Skeletal muscle tissue (tissue), 3 donors: ENCODE measurements at regions not wholly inside any gene's neighbourhood (a gene's known extent, or its start where the extent isn't known, plus 50 kb on each side); places are given as distances from the start of the nearest gene placed in this dataset.
"Not testable (repeated sequence)": the region's sequence is repeated elsewhere in the genome, so short reads cannot be mapped to it uniquely, and the experiment has no call there.

Experiments used
- H3K27ac ChIP-seq: one replicate; pipeline ENCODE4 v1.7.0; 2013; ENCODE audit warnings: mild to moderate bottlenecking, low read depth, low read length, inconsistent platforms
- H3K27me3 ChIP-seq, 3 donors: one replicate each; pipeline ENCODE4 v1.7.0; 2013; ENCODE audit warnings: low read length in 3 of 3; ENCODE audit not compliant: control insufficient read depth in 3 of 3, insufficient read depth in 3 of 3
- H3K36me3 ChIP-seq, 3 donors: one replicate each; pipeline ENCODE4 v1.7.0; 2013; ENCODE audit warnings: low read length in 3 of 3; ENCODE audit not compliant: control insufficient read depth in 3 of 3, insufficient read depth in 3 of 3
- H3K4me1 ChIP-seq, 3 donors: one replicate each; pipeline ENCODE4 v1.7.0; 2013; ENCODE audit warnings: low read length in 3 of 3, mild to moderate bottlenecking in 3 of 3; ENCODE audit not compliant: control insufficient read depth in 3 of 3, insufficient read depth in 3 of 3
- H3K4me3 ChIP-seq, 3 donors: one replicate each; pipeline ENCODE4 v1.7.0; 2013; ENCODE audit warnings: low read length in 3 of 3
- H3K9ac ChIP-seq, 3 donors: one replicate each; pipeline ENCODE4 v1.7.0; 2013; ENCODE audit warnings: low read length in 3 of 3, mild to moderate bottlenecking in 3 of 3, moderate library complexity in 2 of 3, low read depth in 1 of 3
- H3K9me3 ChIP-seq, 3 donors: one replicate each; pipeline ENCODE4 v1.7.0; 2013; ENCODE audit warnings: low read length in 3 of 3; ENCODE audit not compliant: control insufficient read depth in 3 of 3
- donor health status: Osteomylitis.

DNA sequence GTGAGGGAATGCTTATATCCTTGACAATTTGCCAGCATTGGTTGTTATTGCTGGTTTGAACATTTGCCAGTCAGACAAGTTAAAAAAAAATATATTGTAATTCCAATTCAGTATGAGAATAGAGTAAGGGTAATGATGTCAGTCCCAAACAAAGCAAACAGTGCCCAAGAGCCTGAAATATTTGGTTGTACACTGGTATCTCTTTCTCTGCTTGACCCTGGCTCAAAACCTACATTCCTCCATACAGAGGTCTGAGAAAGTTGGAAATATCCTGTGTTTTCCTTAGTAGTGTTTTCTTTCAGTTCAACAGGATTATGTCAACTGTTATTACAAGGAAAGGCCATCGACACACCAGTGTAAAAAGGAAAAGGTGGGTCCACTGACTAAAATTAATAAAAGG, 145.6 kb downstream of the MRPL39 start:
- H3K4me3 ChIP-seq: no peak overlapping the region
- no peaks in the 10 kb centered on the region for H3K9me3 ChIP-seq
- no peak overlapping the region for H3K27ac ChIP-seq
- no peaks in the 10 kb centered on the region for H3K36me3 ChIP-seq
- no peaks in the 10 kb centered on the region for H3K4me1 ChIP-seq
- no peaks in the 10 kb centered on the region for H3K27me3 ChIP-seq
- H3K9ac ChIP-seq: no peak overlapping the region

- Histone ChIP-seq H3K4me1 (no peaks in the 10 kb centered on the region), H3K27ac (no peak overlapping the region), H3K27me3 (no peaks in the 10 kb centered on the region), H3K36me3 (no peaks in the 10 kb centered on the region), H3K9me3 (no peaks in the 10 kb centered on the region), H3K9ac (no peak overlapping the region), H3K4me3 (no peak overlapping the region)
Measured at GRCh38 chr21:25459993-25460392, 147.3 kb downstream of the MRPL39 start.

DNA sequence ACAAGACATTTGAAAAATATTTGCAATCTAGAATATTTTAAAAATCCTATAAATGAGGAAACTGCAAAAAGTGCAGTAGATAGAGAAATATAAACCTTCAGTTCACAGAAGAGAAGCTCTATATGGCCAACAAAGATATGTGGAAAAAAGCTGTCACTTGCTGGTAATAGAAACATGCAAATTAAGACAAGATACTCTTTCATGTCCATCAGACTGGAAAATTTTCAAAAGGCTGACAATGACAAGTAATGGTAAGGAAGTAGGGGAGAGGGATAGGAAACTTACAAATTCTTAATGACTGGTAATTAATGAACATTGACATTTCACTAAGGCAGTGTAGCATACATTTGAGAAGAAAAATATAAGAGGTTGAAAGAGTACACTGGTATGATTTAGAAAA, 147.9 kb downstream of the MRPL39 start:
- Histone ChIP-seq H3K27ac (no peak overlapping the region), H3K4me3 (no peak overlapping the region), H3K9me3 (no peaks in the 10 kb centered on the region), H3K4me1 (no peaks in the 10 kb centered on the region), H3K27me3 (no peaks in the 10 kb centered on the region), H3K36me3 (no peaks in the 10 kb centered on the region), H3K9ac (no peak overlapping the region)

- no peak overlapping the region for H3K4me3 ChIP-seq
- no peak overlapping the region for H3K9ac ChIP-seq
- H3K27me3 ChIP-seq: no peaks in the 10 kb centered on the region
- no peaks in the 10 kb centered on the region for H3K36me3 ChIP-seq
- no peaks in the 10 kb centered on the region for H3K4me1 ChIP-seq
- H3K9me3 ChIP-seq: no peaks in the 10 kb centered on the region
- no peak overlapping the region for H3K27ac ChIP-seq
Measured at GRCh38 chr21:25458484-25458883, 148.8 kb downstream of the MRPL39 start.

GRCh38 chr21:25457946-25458345, 149.3 kb downstream of the MRPL39 start:
- Histone ChIP-seq H3K9me3 (no peaks in the 10 kb centered on the region), H3K4me3 (no peak overlapping the region), H3K36me3 (no peaks in the 10 kb centered on the region), H3K27ac (no peak overlapping the region), H3K9ac (no peak overlapping the region), H3K27me3 (no peaks in the 10 kb centered on the region), H3K4me1 (no peaks in the 10 kb centered on the region)

DNA sequence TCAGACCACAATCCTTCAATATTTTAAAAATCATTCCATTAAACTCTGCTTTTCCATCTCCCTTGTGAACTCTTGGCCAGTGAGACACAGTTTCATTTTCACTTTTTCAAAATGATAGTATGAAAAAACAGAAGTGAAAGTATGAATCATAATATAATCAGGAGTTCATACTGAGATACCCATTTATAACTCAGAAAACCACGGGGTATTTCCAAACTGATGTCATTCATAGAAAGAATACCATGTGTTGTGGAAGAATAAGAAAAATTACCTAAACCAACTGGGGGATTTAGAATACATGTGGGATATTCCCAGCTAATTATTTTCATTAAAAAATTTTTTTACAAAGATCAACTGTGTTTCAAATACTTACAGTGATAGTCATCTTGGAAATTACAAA, 149.9 kb downstream of the MRPL39 start:
- Histone ChIP-seq H3K4me3 (no peak overlapping the region), H3K9me3 (no peaks in the 10 kb centered on the region), H3K9ac (no peak overlapping the region), H3K27ac (no peak overlapping the region), H3K36me3 (no peaks in the 10 kb centered on the region), H3K27me3 (no peaks in the 10 kb centered on the region), H3K4me1 (no peaks in the 10 kb centered on the region)

DNA sequence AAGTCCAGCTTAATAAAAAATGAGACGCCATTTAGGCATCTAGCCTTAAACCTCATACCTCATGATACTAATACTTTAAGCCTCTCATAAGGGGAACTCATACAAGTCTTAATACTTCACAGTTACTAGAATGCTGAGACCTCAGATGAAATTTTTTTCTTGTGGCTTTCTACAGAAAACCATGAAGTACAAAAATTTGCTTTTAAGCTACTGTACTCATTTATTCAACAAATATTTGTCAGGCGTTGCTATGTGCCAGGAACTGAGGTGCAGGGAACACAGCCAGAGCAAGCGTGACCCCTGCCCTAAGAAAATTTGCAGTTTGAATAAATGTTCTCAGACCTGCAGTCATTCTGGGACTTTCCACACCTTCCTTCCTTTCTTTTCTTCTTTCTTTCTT, 150.6 kb downstream of the MRPL39 start:
- no peaks in the 10 kb centered on the region for H3K9me3 ChIP-seq
- H3K36me3 ChIP-seq: no peaks in the 10 kb centered on the region
- no peak overlapping the region for H3K27ac ChIP-seq
- no peaks in the 10 kb centered on the region for H3K4me1 ChIP-seq
- no peak overlapping the region for H3K9ac ChIP-seq
- H3K4me3 ChIP-seq: no peak overlapping the region
- no peaks in the 10 kb centered on the region for H3K27me3 ChIP-seq

DNA sequence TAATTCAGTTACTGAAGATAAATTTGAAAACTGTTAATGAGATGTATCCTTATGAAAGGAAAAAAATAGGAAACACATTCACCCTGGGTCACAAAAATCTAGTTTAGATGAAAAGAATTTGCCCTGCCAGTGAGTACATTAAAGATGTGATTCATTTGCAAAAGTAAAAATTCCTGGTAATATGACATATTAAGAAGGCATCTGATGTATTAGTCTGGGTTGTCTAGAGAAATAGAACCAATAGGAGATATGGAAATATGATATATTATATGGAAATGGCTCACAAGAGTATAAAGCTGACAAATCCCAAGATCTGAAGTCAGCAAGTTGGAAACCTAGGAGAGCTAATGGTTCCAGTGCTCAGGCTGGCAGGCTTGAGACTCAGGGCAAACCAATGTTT, 153.8 kb downstream of the MRPL39 start:
- Histone ChIP-seq H3K36me3 (no peaks in the 10 kb centered on the region), H3K9ac (no peak overlapping the region), H3K9me3 (no peaks in the 10 kb centered on the region), H3K27me3 (no peaks in the 10 kb centered on the region), H3K4me1 (no peaks in the 10 kb centered on the region), H3K4me3 (no peak overlapping the region), H3K27ac (no peak overlapping the region)

DNA sequence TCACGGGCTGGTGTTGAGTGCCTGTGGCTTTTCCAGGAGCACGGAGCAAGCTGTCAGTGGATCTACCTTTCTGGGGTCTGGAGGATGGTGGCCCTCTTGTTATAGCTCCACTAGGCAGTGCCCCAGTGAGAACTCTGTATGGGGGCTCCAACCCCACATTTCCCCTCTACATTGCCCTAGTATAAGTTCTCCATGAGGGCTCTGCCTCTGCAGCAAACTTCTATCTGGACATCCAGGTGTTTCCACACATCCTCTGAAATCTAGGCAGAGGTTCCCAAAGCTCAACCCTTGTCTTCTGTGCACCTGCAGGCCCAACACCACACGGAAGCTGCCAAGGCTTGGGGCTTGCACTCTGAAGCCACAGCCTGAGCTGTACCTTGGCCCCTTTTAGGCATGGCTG, 157.3 kb downstream of the MRPL39 start:
- Histone ChIP-seq H3K9ac (no peak overlapping the region), H3K36me3 (no peaks in the 10 kb centered on the region), H3K4me3 (no peak overlapping the region)

DNA sequence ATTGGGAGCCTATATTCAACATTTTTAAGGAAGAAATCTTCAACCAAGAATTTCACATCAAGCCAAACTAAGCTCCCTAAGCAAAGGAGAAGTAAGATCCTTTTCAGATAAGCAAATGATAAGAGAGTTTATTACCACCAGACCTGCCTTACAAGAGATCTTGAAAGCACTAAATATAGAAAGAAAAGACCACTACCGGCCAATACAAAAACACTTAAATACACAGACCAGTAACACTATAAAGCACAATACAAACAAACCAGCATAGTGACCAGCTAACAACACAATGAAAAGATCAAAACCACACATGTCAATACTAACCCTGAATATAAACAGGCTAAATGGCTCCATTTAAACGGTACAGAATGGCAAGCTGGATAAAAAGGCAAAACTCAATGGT, 165.4 kb downstream of the MRPL39 start:
- Histone ChIP-seq H3K9me3 (no peaks in the 10 kb centered on the region), H3K4me3 (no peak overlapping the region), H3K36me3 (no peaks in the 10 kb centered on the region), H3K9ac (no peak overlapping the region), H3K27me3 (no peaks in the 10 kb centered on the region), H3K27ac (no peak overlapping the region), H3K4me1 (no peaks in the 10 kb centered on the region)

More for the DNA sequence above, 157.3 kb downstream of the MRPL39 start:
- Histone ChIP-seq H3K9me3 (no peaks in the 10 kb centered on the region), H3K4me1 (no peaks in the 10 kb centered on the region), H3K27me3 (no peaks in the 10 kb centered on the region), H3K27ac (no peak overlapping the region)

DNA sequence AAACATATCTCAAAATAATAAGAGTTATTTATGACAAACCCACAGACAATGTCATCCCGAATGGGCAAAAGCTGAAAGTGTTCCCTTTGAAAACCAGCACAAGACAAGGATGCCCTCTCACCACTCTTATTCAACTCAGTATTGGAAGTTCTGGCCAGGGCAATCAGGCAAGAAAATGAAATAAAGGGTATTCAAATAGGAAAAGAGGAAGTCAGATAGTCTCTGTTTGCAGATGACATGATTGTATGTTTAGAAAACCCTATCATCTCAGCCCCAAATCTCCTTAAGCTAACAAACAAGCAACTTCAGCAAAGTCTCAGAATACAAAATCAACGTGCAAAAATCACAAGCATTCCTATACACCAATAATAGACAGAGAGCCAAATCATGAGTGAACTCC, 169.8 kb downstream of the MRPL39 start:
- H3K4me3 ChIP-seq, H3K9me3 ChIP-seq, H3K36me3 ChIP-seq, H3K27ac ChIP-seq, H3K27me3 ChIP-seq, H3K9ac ChIP-seq, H3K4me1 ChIP-seq: not testable (repeated sequence)
